GM23338 (cell line): ENCODE measurements at regions not wholly inside any gene's neighbourhood (a gene's known extent, or its start where the extent isn't known, plus 50 kb on each side); places are given as distances from the start of the nearest gene placed in this dataset.

Experiments used
- ATAC-seq: fragments of 200-7000 bp; cut with Tn5 transposase; 3 replicates; pipeline ENCODE4 v1.9.1; 2020
- DNase-seq: peaks from one replicate; pipeline ENCODE4 v3.0.0-alpha.2; 2015; ENCODE audit warnings: low spot score
- H2AFZ ChIP-seq: fragments of 200-600 bp; sonication (generic); 2 replicates; pipeline ENCODE4 v1.8.0; 2016; ENCODE audit warnings: antibody characterized with exemption, mild to moderate bottlenecking, moderate library complexity
- H3F3A ChIP-seq: fragments of 200-600 bp; sonication (generic); replicated peaks from 2 replicates; pipeline ENCODE4 v1.8.0; 2017; ENCODE audit warnings: antibody characterized with exemption, mixed run types, low read depth
- H3K27ac ChIP-seq: fragments of 200-600 bp; sonication (generic); 2 replicates; pipeline ENCODE4 v1.6.1; 2016; ENCODE audit warnings: low read depth
- H3K27me3 ChIP-seq: fragments of 200-600 bp; sonication (generic); 2 replicates; pipeline ENCODE4 v1.8.0; 2016; ENCODE audit warnings: mild to moderate bottlenecking, mixed run types, moderate library complexity; ENCODE audit not compliant: insufficient read depth
- H3K36me3 ChIP-seq: fragments of 200-600 bp; sonication (generic); 2 replicates; pipeline ENCODE4 v1.8.0; 2016; ENCODE audit warnings: mild to moderate bottlenecking; ENCODE audit not compliant: insufficient read depth
- H3K4me1 ChIP-seq: fragments of 200-600 bp; sonication (generic); 2 replicates; pipeline ENCODE4 v1.8.0; 2016; ENCODE audit warnings: mild to moderate bottlenecking, moderate library complexity; ENCODE audit not compliant: insufficient read depth
- H3K4me2 ChIP-seq: fragments of 200-600 bp; sonication (generic); 2 replicates; pipeline ENCODE4 v1.7.1; 2017; ENCODE audit warnings: mixed run types
- H3K4me3 ChIP-seq: fragments of 200-600 bp; sonication (generic); 2 replicates; pipeline ENCODE4 v1.6.1; 2016; ENCODE audit warnings: mixed run types
- H3K79me2 ChIP-seq: fragments of 200-600 bp; sonication (generic); replicated peaks from 2 replicates; pipeline ENCODE4 v1.8.0; 2017; ENCODE audit warnings: mild to moderate bottlenecking; ENCODE audit not compliant: insufficient read depth
- H3K9me2 ChIP-seq: fragments of 200-600 bp; sonication (generic); 2 replicates; pipeline ENCODE4 v1.8.0; 2017; ENCODE audit not compliant: insufficient read depth
- H4K20me1 ChIP-seq: fragments of 200-600 bp; sonication (generic); replicated peaks from 2 replicates; pipeline ENCODE4 v1.8.0; 2017; ENCODE audit warnings: mild to moderate bottlenecking; ENCODE audit not compliant: insufficient read depth
- H3K27ac Mint-ChIP-seq: 2 replicates; pipeline ENCODE4 v1.8.0; 2020; ENCODE audit warnings: inconsistent platforms, mild to moderate bottlenecking, moderate library complexity, mixed read lengths
- H3K27me3 Mint-ChIP-seq: 3 replicates; pipeline ENCODE4 v1.8.0; 2022; ENCODE audit warnings: low read depth, mild to moderate bottlenecking, moderate library complexity, mixed read lengths, inconsistent platforms; ENCODE audit not compliant: insufficient read depth, poor library complexity
- H3K36me3 Mint-ChIP-seq: 3 replicates; pipeline ENCODE4 v1.8.0; 2021; ENCODE audit warnings: low read depth, mild to moderate bottlenecking, inconsistent platforms, moderate library complexity, mixed read lengths
- H3K4me1 Mint-ChIP-seq: 3 replicates; pipeline ENCODE4 v1.8.0; 2020; ENCODE audit warnings: mild to moderate bottlenecking, inconsistent platforms, mixed read lengths
- H3K4me3 Mint-ChIP-seq: 3 replicates; pipeline ENCODE4 v1.8.0; 2021; ENCODE audit warnings: moderate library complexity, mild to moderate bottlenecking, inconsistent platforms, mixed read lengths
- H3K9me3 Mint-ChIP-seq: 3 replicates; pipeline ENCODE4 v1.8.0; 2020; ENCODE audit warnings: moderate library complexity, mild to moderate bottlenecking, inconsistent platforms, mixed read lengths
- CREB1 ChIP-seq: fragments of 250-450 bp; sonication (Bioruptor Pico); IDR thresholded peaks from 2 replicates; pipeline ENCODE4 v1.5.0; 2020; ENCODE audit warnings: low read depth, mild to moderate bottlenecking, moderate library complexity
- EZH2 ChIP-seq: fragments of 200-600 bp; sonication (generic); IDR thresholded peaks from one replicate; pipeline ENCODE4 v1.8.0; 2017; ENCODE audit warnings: antibody characterized with exemption, mild to moderate bottlenecking, low read depth; ENCODE audit not compliant: unreplicated experiment
- EZH2phosphoT487 ChIP-seq: fragments of 200-600 bp; sonication (generic); IDR thresholded peaks from one replicate; pipeline ENCODE4 v1.8.1; 2018; ENCODE audit warnings: antibody characterized with exemption; ENCODE audit not compliant: unreplicated experiment
- JUNB ChIP-seq: IDR thresholded peaks from one replicate; pipeline ENCODE4 v1.6.1; 2016; ENCODE audit warnings: antibody characterized with exemption; ENCODE audit not compliant: unreplicated experiment
- NANOG ChIP-seq: IDR thresholded peaks from 2 replicates; pipeline ENCODE4 v1.6.1; 2016; ENCODE audit warnings: antibody characterized with exemption, borderline replicate concordance
- POLR2AphosphoS5 ChIP-seq: IDR thresholded peaks from 2 replicates; pipeline ENCODE4 v1.6.1; 2016; ENCODE audit warnings: antibody characterized with exemption, low read depth
- STAT1 ChIP-seq: IDR thresholded peaks from one replicate; pipeline ENCODE4 v1.6.1; 2016; ENCODE audit warnings: antibody characterized with exemption; ENCODE audit not compliant: unreplicated experiment
- ZNF114 ChIP-seq: fragments of 250-450 bp; sonication (Bioruptor Pico); IDR thresholded peaks from 2 replicates; pipeline ENCODE4 v1.5.0; 2020; ENCODE audit warnings: mild to moderate bottlenecking, moderate library complexity
- ZNF331 ChIP-seq: fragments of 250-450 bp; sonication (Bioruptor Pico); IDR thresholded peaks from 2 replicates; pipeline ENCODE4 v1.5.0; 2020; ENCODE audit warnings: low read depth, mild to moderate bottlenecking, moderate library complexity
- TF ChIP-seq, protein P1 (sequence below), 2 experiments: fragments of 200-600 bp in 1 of 2; sonication (generic) in 1 of 2; conservative IDR thresholded peaks; 2 replicates each; pipeline versions ENCODE4 v1.5.1 to v1.6.1; 2016 to 2017; ENCODE audit warnings: antibody characterized with exemption in 2 of 2, low read depth in 2 of 2, mild to moderate bottlenecking in 2 of 2, moderate library complexity in 1 of 2
- TF ChIP-seq, protein P2 (sequence below): fragments of 250-450 bp; sonication (Bioruptor Pico); IDR thresholded peaks from 2 replicates; pipeline ENCODE4 v1.5.0; 2020; ENCODE audit warnings: mild to moderate bottlenecking, moderate library complexity
- TF ChIP-seq, protein P3 (sequence below): IDR thresholded peaks from one replicate; pipeline ENCODE4 v1.6.1; 2018; ENCODE audit warnings: antibody characterized with exemption; ENCODE audit not compliant: unreplicated experiment
- TF ChIP-seq, protein P4 (sequence below): IDR thresholded peaks from 2 replicates; pipeline ENCODE4 v1.6.1; 2016; ENCODE audit warnings: antibody characterized with exemption

DNA sequence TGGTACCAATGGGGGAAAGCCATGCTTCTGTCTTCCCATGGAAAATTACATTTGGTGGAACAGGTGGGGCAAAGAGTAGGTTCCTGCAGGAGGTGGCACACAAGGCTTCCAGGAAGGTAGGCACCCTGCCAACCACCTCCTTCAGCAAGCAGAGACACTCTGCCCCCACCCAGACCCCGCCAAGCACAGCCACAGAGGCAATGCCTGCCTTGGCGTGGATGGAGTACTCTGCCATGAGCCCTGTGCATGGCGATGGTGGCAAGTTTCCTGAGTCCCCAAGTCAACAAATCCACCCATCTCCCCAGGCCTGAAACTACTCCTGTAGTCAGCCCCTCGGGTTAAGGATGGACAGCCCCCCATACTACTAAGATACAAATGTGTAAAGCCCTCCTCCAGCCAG, 119.2 kb upstream of the GNAO1 start:
- Histone ChIP-seq H3K4me1 (peaks cover 5% of the 10 kb centered on the region; the same call in 1 of the 2 replicates), H3K4me2 (no peak overlapping the region), H3K79me2 (no peaks in the 10 kb centered on the region), H3K36me3 (no peaks in the 10 kb centered on the region), H3F3A (no peaks in the 10 kb centered on the region), H2AFZ (no peak overlapping the region), H3K27me3 (no peaks in the 10 kb centered on the region), H3K27ac (no peak overlapping the region), H4K20me1 (no peaks in the 10 kb centered on the region), H3K4me3 (no peak overlapping the region), H3K9me2 (0 out of 2 replicates have a peak, but pooled peaks cover 3% of the 10 kb centered on the region)
- Mint-ChIP-seq H3K9me3 (no peaks in the 10 kb centered on the region), H3K36me3 (no peaks in the 10 kb centered on the region), H3K4me1 (peaks cover 4% of the 10 kb centered on the region), H3K4me3 (no peak overlapping the region), H3K27me3 (no peaks in the 10 kb centered on the region), H3K27ac (no peak overlapping the region)
- no peak for ATAC-seq
- TF ChIP-seq CREB1 = no peak
- no peak for TF ChIP-seq ZNF114 (CRISPR knock-in tag)
- TF ChIP-seq POLR2AphosphoS5 = no peak
- TF ChIP-seq NANOG = no peak
- TF ChIP-seq, protein P1, sequence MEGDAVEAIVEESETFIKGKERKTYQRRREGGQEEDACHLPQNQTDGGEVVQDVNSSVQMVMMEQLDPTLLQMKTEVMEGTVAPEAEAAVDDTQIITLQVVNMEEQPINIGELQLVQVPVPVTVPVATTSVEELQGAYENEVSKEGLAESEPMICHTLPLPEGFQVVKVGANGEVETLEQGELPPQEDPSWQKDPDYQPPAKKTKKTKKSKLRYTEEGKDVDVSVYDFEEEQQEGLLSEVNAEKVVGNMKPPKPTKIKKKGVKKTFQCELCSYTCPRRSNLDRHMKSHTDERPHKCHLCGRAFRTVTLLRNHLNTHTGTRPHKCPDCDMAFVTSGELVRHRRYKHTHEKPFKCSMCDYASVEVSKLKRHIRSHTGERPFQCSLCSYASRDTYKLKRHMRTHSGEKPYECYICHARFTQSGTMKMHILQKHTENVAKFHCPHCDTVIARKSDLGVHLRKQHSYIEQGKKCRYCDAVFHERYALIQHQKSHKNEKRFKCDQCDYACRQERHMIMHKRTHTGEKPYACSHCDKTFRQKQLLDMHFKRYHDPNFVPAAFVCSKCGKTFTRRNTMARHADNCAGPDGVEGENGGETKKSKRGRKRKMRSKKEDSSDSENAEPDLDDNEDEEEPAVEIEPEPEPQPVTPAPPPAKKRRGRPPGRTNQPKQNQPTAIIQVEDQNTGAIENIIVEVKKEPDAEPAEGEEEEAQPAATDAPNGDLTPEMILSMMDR (conservative IDR thresholded peaks at IDR 0.05; ENCODE audit: low read depth in 2 of 2) = no peak
- no peak for TF ChIP-seq EZH2
- TF ChIP-seq EZH2phosphoT487 = no peak
- TF ChIP-seq, protein P2, sequence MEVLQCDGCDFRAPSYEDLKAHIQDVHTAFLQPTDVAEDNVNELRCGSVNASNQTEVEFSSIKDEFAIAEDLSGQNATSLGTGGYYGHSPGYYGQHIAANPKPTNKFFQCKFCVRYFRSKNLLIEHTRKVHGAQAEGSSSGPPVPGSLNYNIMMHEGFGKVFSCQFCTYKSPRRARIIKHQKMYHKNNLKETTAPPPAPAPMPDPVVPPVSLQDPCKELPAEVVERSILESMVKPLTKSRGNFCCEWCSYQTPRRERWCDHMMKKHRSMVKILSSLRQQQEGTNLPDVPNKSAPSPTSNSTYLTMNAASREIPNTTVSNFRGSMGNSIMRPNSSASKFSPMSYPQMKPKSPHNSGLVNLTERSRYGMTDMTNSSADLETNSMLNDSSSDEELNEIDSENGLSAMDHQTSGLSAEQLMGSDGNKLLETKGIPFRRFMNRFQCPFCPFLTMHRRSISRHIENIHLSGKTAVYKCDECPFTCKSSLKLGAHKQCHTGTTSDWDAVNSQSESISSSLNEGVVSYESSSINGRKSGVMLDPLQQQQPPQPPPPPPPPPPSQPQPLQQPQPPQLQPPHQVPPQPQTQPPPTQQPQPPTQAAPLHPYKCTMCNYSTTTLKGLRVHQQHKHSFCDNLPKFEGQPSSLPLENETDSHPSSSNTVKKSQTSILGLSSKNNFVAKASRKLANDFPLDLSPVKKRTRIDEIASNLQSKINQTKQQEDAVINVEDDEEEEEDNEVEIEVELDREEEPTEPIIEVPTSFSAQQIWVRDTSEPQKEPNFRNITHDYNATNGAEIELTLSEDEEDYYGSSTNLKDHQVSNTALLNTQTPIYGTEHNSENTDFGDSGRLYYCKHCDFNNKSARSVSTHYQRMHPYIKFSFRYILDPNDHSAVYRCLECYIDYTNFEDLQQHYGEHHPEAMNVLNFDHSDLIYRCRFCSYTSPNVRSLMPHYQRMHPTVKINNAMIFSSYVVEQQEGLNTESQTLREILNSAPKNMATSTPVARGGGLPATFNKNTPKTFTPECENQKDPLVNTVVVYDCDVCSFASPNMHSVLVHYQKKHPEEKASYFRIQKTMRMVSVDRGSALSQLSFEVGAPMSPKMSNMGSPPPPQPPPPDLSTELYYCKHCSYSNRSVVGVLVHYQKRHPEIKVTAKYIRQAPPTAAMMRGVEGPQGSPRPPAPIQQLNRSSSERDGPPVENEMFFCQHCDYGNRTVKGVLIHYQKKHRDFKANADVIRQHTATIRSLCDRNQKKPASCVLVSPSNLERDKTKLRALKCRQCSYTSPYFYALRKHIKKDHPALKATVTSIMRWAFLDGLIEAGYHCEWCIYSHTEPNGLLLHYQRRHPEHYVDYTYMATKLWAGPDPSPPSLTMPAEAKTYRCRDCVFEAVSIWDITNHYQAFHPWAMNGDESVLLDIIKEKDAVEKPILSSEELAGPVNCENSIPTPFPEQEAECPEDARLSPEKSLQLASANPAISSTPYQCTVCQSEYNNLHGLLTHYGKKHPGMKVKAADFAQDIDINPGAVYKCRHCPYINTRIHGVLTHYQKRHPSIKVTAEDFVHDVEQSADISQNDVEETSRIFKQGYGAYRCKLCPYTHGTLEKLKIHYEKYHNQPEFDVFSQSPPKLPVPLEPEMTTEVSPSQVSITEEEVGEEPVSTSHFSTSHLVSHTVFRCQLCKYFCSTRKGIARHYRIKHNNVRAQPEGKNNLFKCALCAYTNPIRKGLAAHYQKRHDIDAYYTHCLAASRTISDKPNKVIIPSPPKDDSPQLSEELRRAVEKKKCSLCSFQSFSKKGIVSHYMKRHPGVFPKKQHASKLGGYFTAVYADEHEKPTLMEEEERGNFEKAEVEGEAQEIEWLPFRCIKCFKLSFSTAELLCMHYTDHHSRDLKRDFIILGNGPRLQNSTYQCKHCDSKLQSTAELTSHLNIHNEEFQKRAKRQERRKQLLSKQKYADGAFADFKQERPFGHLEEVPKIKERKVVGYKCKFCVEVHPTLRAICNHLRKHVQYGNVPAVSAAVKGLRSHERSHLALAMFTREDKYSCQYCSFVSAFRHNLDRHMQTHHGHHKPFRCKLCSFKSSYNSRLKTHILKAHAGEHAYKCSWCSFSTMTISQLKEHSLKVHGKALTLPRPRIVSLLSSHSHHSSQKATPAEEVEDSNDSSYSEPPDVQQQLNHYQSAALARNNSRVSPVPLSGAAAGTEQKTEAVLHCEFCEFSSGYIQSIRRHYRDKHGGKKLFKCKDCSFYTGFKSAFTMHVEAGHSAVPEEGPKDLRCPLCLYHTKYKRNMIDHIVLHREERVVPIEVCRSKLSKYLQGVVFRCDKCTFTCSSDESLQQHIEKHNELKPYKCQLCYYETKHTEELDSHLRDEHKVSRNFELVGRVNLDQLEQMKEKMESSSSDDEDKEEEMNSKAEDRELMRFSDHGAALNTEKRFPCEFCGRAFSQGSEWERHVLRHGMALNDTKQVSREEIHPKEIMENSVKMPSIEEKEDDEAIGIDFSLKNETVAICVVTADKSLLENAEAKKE (CRISPR knock-in tag) = no peak
- TF ChIP-seq ZNF331 (CRISPR knock-in tag) = no peak
- no peak for TF ChIP-seq STAT1
- TF ChIP-seq, protein P3, sequence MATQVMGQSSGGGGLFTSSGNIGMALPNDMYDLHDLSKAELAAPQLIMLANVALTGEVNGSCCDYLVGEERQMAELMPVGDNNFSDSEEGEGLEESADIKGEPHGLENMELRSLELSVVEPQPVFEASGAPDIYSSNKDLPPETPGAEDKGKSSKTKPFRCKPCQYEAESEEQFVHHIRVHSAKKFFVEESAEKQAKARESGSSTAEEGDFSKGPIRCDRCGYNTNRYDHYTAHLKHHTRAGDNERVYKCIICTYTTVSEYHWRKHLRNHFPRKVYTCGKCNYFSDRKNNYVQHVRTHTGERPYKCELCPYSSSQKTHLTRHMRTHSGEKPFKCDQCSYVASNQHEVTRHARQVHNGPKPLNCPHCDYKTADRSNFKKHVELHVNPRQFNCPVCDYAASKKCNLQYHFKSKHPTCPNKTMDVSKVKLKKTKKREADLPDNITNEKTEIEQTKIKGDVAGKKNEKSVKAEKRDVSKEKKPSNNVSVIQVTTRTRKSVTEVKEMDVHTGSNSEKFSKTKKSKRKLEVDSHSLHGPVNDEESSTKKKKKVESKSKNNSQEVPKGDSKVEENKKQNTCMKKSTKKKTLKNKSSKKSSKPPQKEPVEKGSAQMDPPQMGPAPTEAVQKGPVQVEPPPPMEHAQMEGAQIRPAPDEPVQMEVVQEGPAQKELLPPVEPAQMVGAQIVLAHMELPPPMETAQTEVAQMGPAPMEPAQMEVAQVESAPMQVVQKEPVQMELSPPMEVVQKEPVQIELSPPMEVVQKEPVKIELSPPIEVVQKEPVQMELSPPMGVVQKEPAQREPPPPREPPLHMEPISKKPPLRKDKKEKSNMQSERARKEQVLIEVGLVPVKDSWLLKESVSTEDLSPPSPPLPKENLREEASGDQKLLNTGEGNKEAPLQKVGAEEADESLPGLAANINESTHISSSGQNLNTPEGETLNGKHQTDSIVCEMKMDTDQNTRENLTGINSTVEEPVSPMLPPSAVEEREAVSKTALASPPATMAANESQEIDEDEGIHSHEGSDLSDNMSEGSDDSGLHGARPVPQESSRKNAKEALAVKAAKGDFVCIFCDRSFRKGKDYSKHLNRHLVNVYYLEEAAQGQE = no peak
- TF ChIP-seq, protein P4, sequence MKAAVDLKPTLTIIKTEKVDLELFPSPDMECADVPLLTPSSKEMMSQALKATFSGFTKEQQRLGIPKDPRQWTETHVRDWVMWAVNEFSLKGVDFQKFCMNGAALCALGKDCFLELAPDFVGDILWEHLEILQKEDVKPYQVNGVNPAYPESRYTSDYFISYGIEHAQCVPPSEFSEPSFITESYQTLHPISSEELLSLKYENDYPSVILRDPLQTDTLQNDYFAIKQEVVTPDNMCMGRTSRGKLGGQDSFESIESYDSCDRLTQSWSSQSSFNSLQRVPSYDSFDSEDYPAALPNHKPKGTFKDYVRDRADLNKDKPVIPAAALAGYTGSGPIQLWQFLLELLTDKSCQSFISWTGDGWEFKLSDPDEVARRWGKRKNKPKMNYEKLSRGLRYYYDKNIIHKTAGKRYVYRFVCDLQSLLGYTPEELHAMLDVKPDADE = no peak
- no peak for TF ChIP-seq JUNB
- no peak for DNase-seq
